HG03571 (cell line): ENCODE measurements at regions not wholly inside any gene's neighbourhood (a gene's known extent, or its start where the extent isn't known, plus 50 kb on each side); places are given as distances from the start of the nearest gene placed in this dataset.

Source experiments
- ATAC-seq: cut with Tn5 transposase; IDR thresholded peaks from one replicate; pipeline ENCODE4 v1.9.1; 2021; ENCODE audit not compliant: unreplicated experiment

DNA sequence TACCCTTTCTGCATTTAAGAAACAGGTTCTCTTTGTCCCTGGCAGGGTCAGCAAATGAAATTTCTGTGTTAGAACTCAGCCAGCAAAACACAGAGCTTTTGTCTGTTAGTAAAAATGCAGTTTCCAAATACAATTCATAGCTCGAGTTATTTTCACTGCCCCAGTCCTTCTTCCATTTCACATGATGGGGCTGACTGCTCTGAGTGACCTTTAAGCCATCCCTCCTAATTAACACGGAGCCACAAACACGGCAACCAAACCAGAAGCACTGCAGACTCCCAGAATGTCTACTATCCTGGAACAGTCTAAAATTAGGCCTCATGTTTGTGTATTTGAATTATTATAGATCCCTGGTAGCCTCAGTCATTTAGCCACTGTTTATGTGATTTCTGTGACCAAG, 99.1 kb upstream of the RGS4 start:
- ATAC-seq: no peak

GRCh38 chr1:162966613-162967012, 102.5 kb upstream of the RGS4 start:
- no peak for ATAC-seq

DNA sequence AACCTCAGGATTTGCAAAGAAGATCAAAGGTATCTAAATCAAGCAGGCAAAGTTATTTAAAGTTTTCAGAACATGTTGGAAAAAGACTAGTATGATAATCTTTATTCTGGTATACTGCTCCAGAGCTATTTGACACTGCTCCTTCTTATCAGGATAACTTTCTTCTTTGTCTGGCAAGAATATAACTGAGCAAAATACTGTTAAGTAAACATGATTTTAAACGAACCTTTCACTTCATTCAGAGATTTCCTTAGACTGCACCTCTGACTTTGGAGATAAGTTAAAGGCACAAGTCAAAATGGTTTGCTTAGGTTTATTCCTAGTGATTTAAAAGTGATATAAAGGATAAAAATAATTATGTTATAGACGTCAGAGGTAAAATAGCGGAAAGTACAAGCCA, 103.9 kb upstream of the CCDC190 start:
- no peak for ATAC-seq

DNA sequence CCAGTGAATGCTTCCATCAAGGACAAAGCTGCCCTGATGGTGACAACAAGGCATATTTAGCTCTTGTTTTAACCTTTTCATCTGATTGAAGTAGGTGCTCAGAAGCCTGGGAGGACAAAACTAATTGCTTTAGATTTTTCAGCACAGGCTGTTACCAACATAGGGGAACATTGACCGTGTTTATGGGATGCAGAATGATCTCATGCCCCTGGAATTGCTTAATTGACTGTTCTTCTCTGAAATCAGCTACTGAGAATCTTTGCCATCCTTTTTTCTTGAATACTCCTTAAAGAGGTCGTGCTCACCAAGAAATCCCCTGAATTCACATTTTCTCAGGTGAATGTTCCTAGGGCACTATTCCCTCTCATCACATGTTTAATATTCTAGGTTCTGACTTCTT, 95.9 kb upstream of the CCDC190 start:
- ATAC-seq: no peak

- no peak for ATAC-seq
Observed at GRCh38 chr1:162954824-162955223, 93.8 kb upstream of the CCDC190 start.

DNA sequence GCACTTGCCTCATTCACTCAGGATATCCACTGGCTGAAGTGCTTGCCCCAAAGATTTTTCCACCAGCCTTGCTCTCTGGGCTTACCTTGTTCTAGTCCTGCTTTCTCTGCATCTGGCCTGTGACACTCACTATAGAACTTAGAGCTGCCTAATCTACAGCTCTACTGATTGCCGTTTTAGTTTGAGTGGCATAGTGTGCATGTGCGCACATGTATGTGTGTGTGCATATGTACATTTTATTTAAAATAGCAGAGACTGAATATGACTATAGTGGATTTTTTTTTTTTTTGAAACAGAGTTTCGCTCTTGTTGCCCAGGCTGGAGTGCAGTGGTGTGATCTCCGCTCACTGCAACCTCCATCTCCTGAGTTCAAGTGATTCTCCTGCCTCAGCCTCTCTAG, 92.0 kb upstream of the CCDC190 start:
- ATAC-seq: no peak

GRCh38 chr1:162951553-162952315, 90.8 kb upstream of the CCDC190 start:
- ATAC-seq: peak; percentile 89

GRCh38 chr1:162950187-162950586, 89.2 kb upstream of the CCDC190 start:
- ATAC-seq: no peak

GRCh38 chr1:162946701-162947100, 85.7 kb upstream of the CCDC190 start:
- ATAC-seq: no peak

DNA sequence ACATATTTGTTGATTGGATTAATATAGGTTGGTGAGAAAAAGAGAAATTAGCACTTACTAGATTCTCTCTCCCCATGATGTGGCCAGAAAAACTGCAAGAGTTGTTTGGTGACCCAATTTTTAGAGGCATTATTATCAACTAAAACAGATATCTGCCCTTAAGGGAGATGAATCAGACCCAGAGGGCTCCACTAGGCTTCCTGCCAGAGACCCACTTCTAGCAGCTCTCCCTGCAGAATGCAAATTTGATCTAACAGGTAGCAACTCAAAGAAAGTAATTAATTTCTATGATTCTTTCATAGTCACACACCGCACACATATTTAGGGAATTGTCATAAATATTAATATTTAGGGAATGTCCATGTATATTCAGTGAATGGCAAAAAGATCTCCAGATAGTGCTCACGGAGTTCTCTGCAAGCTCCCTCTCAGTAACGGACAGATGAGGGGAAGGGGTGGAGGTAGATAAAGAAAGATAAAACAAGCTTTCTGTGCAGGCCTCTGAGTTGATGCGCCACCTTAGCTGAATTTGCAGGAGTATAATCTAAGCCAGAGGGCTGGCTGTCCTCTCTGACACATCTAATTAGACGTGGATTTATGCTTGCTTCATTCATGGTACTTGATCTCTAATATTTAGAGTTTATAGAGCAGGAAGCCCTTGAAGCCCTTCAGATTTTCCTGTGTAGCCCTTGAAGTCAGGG, 84.1 kb upstream of the CCDC190 start:
- no peak for ATAC-seq

GRCh38 chr1:162943622-162944021, 82.6 kb upstream of the CCDC190 start:
- no peak for ATAC-seq

- ATAC-seq: no peak
Observed at GRCh38 chr1:162942916-162943559, 82.1 kb upstream of the CCDC190 start.

GRCh38 chr1:162941024-162941423, 80.0 kb upstream of the CCDC190 start:
- ATAC-seq: no peak

- ATAC-seq: no peak
Observed at GRCh38 chr1:162939035-162939434, 78.1 kb upstream of the CCDC190 start.

GRCh38 chr1:162937716-162938395, 76.9 kb upstream of the CCDC190 start:
- no peak for ATAC-seq

DNA sequence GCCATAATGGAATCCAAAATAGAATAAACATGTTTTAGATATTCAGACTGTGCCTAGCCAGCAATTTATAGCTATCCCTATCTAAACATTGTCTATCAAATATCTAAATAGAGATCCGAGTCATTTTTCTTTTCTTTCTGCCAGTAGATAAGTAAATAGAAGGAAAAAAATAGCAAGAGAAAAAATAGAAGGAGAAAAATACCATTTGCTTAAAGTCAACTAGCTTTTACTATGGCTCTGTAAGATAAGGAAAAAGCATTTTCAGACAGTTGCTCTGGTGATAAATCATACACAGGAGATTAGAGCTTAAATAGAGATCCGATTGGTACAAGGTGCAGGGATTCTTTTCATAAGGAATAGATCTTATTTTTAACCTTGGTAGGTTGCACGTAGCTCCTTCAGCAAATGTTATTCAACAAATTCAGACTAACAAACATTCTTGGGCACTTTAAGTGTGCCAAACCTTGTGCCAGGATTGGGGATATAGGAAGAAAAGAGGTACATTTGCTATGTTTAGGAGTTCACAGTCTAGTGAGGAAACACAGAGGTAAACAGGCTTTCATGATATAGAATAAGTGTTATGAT, 70.1 kb upstream of the CCDC190 start:
- ATAC-seq: no peak

DNA sequence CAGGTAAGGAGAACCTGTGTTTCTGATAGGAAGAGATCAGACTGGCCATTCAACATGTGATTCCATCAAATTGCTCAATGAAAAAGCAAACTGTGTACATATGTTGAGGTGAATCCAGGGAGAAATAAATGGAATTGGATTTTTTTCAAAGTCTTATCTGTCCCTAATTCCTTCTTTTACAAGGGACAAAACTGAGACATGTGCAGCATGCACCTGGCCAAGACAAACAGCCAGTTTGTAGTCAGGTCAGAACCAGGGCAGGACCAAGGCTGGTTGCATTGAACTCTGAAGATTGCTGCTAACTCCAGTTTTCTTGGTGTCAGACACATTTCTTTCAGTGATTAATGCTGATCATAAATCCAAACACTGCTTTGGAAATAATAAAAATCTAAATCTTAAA, 69.6 kb upstream of the CCDC190 start:
- no peak for ATAC-seq

DNA sequence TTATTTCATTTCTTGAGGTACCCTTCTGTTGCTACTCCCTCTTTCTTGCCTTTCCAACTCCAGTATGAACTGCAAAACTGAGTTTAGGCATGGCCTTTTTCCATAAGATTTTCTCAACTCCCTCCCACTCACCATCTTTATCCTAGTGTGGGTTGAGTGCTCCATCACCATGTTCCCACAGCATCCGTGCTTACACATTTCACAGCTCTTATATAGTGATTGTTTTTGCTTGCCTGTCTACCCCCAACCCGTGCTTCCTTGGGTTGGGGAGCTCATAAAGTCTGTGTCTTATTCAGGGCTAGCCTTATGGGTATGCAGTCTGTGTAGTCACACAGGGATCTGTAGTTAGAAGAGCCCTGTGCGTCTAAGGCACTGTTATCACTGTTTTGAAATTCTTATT, 68.2 kb upstream of the CCDC190 start:
- no peak for ATAC-seq

DNA sequence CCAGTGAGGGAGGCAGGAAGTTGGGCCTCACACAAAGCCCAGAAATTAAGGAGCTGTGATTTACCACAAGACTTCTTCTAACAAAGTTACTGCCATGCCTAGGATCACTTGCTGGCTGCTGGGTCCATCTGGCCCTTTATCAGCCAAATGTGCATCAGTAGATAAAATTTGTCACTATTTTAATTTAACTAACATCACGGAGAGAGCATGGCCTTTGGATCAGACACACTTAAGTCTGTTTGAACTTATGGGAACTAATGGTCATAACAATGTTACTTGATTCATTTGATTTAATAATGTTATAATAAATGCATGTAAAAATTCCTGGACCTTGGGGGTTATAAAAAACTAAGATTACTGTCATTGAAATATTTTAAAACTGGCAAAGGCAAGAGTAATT, 67.2 kb upstream of the CCDC190 start:
- ATAC-seq: no peak

GRCh38 chr1:162927421-162927820, 66.4 kb upstream of the CCDC190 start:
- ATAC-seq: no peak

DNA sequence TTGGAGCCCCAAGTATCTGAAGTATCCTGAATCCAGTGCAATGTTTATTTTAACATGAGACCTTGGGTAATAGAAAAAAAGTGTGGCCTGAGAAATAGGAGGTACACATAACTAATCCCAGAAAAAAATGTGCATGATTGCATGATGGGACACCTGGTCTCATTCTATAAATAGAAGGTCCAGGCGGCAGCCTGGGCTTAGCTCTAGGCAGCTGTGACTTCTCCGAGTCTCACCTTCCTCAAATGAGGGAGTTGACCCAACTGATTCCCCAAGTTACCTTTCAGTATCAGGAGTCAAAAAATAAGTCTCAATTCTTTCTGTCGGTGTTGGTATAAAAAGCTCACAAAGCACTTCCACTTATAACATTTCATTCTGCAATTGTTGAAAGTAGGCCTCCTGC, 65.9 kb upstream of the CCDC190 start:
- ATAC-seq: no peak
